Mammary epithelial cell (primary cell): ENCODE measurements at regions not wholly inside any gene's neighbourhood (a gene's known extent, or its start where the extent isn't known, plus 50 kb on each side); places are given as distances from the start of the nearest gene placed in this dataset.

Experiments used
- EZH2 ChIP-seq: IDR thresholded peaks from 2 replicates; pipeline ENCODE4 v1.6.1; 2012; ENCODE audit warnings: low read length, inconsistent platforms, borderline replicate concordance
- TF ChIP-seq, protein P1 (sequence below), 2 donors: IDR thresholded peaks in 1 of 2; conservative IDR thresholded peaks in 1 of 2; 2 replicates each; pipeline ENCODE4 v1.5.1; 2011 to 2012; ENCODE audit warnings: inconsistent platforms in 2 of 2, low read length in 2 of 2, mild to moderate bottlenecking in 2 of 2, control low read depth in 1 of 2, low read depth in 1 of 2; ENCODE audit not compliant: insufficient read depth in 1 of 2; ENCODE audit errors: extremely low read depth in 1 of 2

DNA sequence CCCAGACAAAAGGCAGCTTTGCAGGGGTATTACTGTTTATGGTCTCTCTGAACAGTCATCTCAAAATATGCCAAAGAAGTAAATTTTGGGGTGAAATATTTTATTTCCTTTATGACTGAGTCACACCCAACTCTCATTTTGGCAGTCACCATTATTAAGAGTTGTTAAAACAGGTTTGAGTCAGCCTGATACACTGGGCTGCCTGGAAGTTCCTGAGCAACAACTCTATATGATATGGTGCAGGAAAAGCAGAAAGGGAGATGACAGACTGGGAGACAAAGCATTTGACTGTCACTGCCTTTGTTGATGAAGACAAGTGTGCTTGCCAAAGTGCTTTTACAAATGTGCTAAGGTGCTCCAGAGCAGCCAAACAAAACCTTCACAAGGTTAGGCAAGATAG is 1263.5 kb downstream of the PCDH7 start:
- no peak for TF ChIP-seq EZH2
- TF ChIP-seq, protein P1, sequence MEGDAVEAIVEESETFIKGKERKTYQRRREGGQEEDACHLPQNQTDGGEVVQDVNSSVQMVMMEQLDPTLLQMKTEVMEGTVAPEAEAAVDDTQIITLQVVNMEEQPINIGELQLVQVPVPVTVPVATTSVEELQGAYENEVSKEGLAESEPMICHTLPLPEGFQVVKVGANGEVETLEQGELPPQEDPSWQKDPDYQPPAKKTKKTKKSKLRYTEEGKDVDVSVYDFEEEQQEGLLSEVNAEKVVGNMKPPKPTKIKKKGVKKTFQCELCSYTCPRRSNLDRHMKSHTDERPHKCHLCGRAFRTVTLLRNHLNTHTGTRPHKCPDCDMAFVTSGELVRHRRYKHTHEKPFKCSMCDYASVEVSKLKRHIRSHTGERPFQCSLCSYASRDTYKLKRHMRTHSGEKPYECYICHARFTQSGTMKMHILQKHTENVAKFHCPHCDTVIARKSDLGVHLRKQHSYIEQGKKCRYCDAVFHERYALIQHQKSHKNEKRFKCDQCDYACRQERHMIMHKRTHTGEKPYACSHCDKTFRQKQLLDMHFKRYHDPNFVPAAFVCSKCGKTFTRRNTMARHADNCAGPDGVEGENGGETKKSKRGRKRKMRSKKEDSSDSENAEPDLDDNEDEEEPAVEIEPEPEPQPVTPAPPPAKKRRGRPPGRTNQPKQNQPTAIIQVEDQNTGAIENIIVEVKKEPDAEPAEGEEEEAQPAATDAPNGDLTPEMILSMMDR (conservative IDR thresholded peaks at IDR 0.05 in 1 of 2, IDR thresholded peaks at IDR 0.05 in 1 of 2; ENCODE audit: extremely low read depth in 1 of 2, insufficient read depth in 1 of 2, low read depth in 1 of 2, low read length in 2 of 2): no peak
